C4-2B (cell line): ENCODE measurements at regions not wholly inside any gene's neighbourhood (a gene's known extent, or its start where the extent isn't known, plus 50 kb on each side); places are given as distances from the start of the nearest gene placed in this dataset.

Experiments
- H3K27ac ChIP-seq: fragments of 450-650 bp; 2 replicates; pipeline ENCODE4 v1.5.1; 2017
- ZFX ChIP-seq: fragments of 450-650 bp; IDR thresholded peaks from 2 replicates; pipeline ENCODE4 v1.6.1; 2017
- TF ChIP-seq, protein P1 (sequence below): fragments of 450-650 bp; conservative IDR thresholded peaks from 2 replicates; pipeline ENCODE4 v1.5.1; 2017; ENCODE audit warnings: mild to moderate bottlenecking

DNA sequence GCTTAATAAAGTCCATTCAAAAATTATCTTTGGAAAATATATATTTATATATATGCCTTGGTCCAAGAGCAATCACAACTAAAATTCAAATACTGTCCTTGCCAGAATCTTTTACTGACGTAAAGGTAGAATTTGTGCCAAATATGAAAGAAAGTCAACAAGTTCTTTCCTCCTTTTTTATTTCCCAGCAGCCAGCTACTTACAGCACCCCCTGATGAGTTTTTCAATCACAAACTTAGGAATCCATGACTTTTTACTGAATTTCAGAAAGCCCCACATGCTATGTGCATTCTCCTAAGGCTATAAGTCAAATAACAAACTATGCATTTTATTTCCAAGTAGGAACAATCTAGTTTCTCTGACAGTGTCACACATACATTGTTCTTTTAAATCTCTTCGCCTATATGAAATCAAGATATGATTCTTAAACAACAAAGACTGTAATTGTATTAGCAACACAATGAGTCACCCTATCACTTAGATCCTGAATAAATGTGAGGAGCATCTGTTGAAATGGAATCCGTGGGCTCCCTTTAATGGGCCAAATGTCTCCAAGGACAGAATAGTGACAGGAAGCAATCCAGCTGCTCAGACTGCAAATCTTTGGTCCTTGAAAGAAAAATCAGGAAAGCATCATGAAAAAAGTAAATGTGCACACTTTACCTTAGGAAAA, 271.4 kb downstream of the DUSP6 start:
- TF ChIP-seq, protein P1, sequence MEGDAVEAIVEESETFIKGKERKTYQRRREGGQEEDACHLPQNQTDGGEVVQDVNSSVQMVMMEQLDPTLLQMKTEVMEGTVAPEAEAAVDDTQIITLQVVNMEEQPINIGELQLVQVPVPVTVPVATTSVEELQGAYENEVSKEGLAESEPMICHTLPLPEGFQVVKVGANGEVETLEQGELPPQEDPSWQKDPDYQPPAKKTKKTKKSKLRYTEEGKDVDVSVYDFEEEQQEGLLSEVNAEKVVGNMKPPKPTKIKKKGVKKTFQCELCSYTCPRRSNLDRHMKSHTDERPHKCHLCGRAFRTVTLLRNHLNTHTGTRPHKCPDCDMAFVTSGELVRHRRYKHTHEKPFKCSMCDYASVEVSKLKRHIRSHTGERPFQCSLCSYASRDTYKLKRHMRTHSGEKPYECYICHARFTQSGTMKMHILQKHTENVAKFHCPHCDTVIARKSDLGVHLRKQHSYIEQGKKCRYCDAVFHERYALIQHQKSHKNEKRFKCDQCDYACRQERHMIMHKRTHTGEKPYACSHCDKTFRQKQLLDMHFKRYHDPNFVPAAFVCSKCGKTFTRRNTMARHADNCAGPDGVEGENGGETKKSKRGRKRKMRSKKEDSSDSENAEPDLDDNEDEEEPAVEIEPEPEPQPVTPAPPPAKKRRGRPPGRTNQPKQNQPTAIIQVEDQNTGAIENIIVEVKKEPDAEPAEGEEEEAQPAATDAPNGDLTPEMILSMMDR = no peak
- TF ChIP-seq ZFX = no peak
- no peak overlapping the region for H3K27ac ChIP-seq

- TF ChIP-seq, protein P1 = no peak
- no peak for TF ChIP-seq ZFX
- no peak overlapping the region for H3K27ac ChIP-seq
Measured at GRCh38 chr12:89075880-89076540, 276.3 kb downstream of the DUSP6 start.

DNA sequence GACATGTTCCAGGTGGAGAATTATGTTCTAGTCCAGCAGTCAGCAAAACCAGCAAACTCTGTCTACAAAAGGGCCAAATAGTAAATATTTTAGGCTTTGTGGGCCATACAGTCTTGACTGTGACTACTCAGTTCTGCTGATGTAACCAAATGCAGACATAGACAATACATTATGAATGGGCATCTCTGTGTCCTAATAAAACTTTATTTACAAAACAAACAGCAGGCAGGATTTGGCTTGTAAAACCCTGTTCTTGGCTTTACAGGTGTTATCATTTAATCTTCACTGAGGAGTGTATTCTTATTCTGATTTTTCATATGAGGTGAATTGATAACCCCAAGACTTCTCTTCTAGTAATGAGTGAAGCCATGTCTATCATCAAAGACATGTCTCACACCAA, 278.6 kb downstream of the DUSP6 start:
- no peak overlapping the region for H3K27ac ChIP-seq
- TF ChIP-seq ZFX = no peak
- TF ChIP-seq, protein P1 = no peak

GRCh38 chr12:89073027-89073398, 279.3 kb downstream of the DUSP6 start:
- H3K27ac ChIP-seq = no peak overlapping the region
- no peak for TF ChIP-seq ZFX
- TF ChIP-seq, protein P1 = no peak

DNA sequence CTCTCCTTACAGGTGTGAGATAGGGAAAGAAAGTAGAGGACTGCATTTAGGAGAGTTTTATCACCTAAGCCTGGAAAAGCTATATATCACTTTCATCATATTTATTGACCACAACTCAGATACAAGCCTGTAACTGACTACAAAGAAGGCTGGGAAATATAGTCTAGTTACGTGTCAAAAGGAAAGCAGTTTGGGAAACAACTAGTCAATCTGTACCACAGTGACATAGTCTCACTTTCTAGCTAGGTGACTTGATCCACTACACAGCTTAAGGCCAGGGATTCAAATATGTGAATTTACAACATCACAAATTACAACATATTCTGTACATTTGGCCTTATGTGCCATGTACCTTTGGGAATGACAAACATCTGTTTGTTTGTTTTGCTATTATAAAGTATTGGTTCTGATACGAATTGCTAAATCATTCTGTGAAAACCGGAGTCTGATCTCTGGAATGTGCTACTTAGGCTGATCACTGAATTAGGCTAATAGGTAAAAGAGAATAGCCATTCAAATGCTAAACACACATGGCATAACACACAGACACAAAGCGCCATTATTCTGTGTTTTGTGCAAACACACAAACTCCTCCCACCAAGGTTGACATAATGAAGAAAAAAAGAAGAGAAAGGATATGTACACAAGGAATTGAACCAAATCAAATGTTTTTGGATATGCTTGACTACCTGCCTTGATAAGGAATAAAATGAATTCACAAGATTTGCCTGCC, 279.8 kb downstream of the DUSP6 start:
- TF ChIP-seq, protein P1 = no peak
- no peak for TF ChIP-seq ZFX
- no peak overlapping the region for H3K27ac ChIP-seq

- no peak overlapping the region for H3K27ac ChIP-seq
- TF ChIP-seq, protein P1 = no peak
- TF ChIP-seq ZFX = no peak
Measured at GRCh38 chr12:89070603-89071002, 281.7 kb downstream of the DUSP6 start.

GRCh38 chr12:89069431-89069830, 282.9 kb downstream of the DUSP6 start:
- TF ChIP-seq ZFX = no peak
- TF ChIP-seq, protein P1 = no peak
- no peak overlapping the region for H3K27ac ChIP-seq
